Lower leg skin (tissue), 3 donors: ENCODE measurements at regions not wholly inside any gene's neighbourhood (a gene's known extent, or its start where the extent isn't known, plus 50 kb on each side); places are given as distances from the start of the nearest gene placed in this dataset.

Source experiments
- POLR2A ChIP-seq, 2 donors: fragments of 450-650 bp; IDR thresholded peaks; one replicate each; pipeline ENCODE4 v1.6.1; 2016 to 2017; ENCODE audit warnings: antibody characterized with exemption in 2 of 2, mild to moderate bottlenecking in 1 of 2, moderate library complexity in 1 of 2
- TF ChIP-seq, protein P1 (sequence below), 3 donors: fragments of 450-650 bp; IDR thresholded peaks; one replicate each; pipeline ENCODE4 v1.5.1; 2016; ENCODE audit warnings: antibody characterized with exemption in 3 of 3, mild to moderate bottlenecking in 3 of 3, moderate library complexity in 2 of 3

GRCh38 chr9:13513286-13513685, 233.8 kb upstream of the MPDZ start:
- TF ChIP-seq POLR2A (IDR thresholded peaks at IDR 0.05), result no peak
- TF ChIP-seq, protein P1, sequence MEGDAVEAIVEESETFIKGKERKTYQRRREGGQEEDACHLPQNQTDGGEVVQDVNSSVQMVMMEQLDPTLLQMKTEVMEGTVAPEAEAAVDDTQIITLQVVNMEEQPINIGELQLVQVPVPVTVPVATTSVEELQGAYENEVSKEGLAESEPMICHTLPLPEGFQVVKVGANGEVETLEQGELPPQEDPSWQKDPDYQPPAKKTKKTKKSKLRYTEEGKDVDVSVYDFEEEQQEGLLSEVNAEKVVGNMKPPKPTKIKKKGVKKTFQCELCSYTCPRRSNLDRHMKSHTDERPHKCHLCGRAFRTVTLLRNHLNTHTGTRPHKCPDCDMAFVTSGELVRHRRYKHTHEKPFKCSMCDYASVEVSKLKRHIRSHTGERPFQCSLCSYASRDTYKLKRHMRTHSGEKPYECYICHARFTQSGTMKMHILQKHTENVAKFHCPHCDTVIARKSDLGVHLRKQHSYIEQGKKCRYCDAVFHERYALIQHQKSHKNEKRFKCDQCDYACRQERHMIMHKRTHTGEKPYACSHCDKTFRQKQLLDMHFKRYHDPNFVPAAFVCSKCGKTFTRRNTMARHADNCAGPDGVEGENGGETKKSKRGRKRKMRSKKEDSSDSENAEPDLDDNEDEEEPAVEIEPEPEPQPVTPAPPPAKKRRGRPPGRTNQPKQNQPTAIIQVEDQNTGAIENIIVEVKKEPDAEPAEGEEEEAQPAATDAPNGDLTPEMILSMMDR (IDR thresholded peaks at IDR 0.05), result no peak
